SH-SY5Y (cell line): ENCODE measurements at regions not wholly inside any gene's neighbourhood (a gene's known extent, or its start where the extent isn't known, plus 50 kb on each side); places are given as distances from the start of the nearest gene placed in this dataset.

Source experiments
- GATA2 ChIP-seq: IDR thresholded peaks from 2 replicates; pipeline ENCODE4 v1.6.1; 2011; ENCODE audit warnings: mild to moderate bottlenecking, low read depth, low read length
- GATA3 ChIP-seq: IDR thresholded peaks from 2 replicates; pipeline ENCODE4 v1.6.1; 2011; ENCODE audit warnings: low read depth, mild to moderate bottlenecking, low read length, moderate library complexity

DNA sequence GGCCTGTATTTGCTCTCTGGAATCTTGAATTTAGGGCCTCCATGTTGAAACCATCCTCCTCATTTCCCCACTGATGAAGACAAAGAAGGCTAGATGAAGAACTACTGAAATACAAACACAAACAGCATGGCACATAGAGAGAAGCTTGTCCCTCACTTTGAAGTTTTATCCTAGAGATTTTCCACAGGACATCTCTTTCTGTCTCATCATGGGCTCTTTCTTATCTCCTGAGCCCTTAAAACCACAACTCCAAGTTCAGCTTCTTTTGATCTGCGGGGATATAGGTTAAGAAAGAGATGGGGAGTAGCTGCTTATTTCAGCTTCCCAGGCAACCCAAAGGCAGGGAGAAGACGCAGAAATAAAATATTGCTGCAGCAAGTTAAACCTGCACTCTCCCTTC is 213.1 kb upstream of the LRIG1 start:
- no peak for TF ChIP-seq GATA3
- TF ChIP-seq GATA2: no peak
